AG09319 (cell line): ENCODE measurements at regions not wholly inside any gene's neighbourhood (a gene's known extent, or its start where the extent isn't known, plus 50 kb on each side); places are given as distances from the start of the nearest gene placed in this dataset.

Experiments
- DNase-seq: peaks from one replicate; pipeline ENCODE4 v3.0.0-alpha.2; 2010; ENCODE audit warnings: low read depth; ENCODE audit errors: extremely low read depth
- CTCF ChIP-seq: IDR thresholded peaks from 2 replicates; pipeline ENCODE4 v1.5.1; 2011; ENCODE audit warnings: low read depth, mild to moderate bottlenecking, inconsistent platforms, low read length, moderate library complexity

DNA sequence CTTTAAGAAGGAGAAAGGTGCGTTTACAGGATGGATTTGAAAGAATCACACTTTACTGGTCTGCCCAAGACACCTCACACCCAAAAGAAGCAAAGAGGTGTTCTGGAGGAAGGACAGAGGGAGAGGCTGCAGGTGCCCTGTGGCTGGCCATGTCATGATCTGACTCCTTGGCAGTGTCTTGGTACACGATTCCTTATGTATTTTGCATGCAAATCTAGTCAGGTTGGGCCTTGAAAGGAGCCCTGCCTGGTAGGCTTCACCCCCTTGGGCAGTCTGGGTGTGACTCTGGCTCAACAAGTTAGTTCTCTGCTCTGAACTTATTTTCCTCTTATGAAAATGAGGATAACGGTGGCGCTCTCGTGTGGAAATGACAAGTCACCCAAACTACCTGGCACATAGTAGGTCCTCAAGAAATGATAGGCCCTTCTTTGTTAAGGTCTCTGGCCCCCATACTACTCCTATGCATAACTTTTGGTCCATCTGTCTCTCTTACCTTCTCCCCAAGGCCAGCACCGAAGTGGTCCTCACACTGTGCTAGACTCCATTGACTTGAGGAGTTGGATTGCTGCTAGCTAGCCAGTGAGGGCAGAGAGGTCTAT lies 212.5 kb downstream of the SEMA6A start:
- no peak for TF ChIP-seq CTCF
- no peak for DNase-seq

DNA sequence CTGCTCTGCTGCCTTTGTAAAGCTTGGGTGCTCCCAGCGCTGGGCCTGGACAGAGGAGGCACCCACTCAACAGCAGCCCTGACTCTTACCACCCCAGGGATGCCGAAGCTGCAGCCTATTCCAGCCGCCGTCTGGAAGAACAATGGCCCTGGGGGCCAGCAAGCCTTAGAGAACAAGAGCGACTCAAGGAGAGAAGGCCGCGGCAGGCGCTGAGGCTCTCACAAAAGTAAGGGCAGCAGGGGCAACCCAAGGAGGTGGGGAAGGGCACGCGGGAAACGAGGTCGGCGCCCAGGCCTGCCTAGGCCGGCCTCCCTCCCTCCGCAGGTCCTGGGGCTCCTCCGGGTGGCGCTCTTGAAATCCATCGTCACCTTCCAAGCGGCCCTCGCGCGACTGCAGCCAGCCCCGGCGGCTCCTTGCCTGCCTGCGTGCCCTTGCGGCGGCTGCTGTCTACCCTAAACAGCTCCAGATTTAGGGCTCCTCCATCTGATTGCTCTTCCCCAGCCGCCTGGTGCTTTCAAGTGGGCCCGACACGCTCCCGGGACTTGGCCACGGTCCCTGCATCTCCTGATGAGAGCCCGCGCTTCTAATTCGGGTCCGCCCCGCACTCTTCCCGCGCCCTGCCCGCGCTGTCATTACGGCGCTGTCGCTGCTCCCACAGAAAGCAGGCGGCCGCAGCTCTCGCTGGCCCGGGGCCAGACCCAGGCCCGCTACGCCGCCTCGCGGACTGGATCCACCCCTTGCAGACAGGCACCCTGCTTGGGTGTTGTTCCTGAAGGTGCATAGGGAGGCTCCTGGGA lies 213.3 kb downstream of the SEMA6A start:
- TF ChIP-seq CTCF: peak; percentile 10
- DNase-seq: no peak

DNA sequence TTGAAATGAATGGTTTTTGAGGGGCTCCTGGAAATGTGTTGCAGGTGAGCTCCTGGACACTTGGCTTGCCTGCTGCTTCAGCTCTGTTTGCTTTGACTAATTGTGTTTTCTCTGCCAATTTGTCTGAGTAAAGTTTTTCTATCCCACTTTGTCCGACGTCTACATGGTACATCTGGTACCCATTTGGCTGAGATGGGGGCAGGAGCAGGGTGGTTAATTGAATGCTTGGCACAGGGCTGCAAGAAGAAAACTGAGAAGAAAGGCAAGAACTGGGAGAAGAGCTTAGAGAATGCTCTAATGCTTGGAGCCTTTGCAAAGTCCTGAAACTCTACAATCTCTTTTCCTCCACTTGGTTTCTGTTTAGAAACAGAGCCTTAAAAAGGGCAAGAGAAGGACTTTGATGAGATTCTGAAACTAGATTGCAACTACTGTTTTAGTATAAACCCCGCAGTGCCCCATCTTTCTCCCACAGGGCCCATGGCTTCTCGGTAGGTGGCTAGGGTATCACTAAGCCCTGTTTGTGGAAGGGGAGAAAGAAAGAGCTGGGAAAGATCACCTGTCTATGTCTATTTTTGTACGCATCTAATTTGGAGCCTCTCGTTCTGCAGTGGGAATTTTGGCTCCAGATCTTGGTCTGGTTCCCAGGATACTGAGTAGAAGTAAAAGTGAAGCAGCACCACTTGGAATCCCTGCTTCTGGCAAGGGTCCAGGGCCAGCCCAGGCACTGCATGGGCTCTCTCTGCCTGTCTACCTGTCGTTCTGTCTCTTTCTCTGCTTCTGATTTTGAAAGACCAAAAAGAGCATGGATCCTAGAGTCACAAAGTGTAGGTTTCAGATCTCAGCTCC lies 214.4 kb downstream of the SEMA6A start:
- peak; percentile 19 for DNase-seq
- TF ChIP-seq CTCF: no peak

GRCh38 chr5:116359592-116359991 lies 215.0 kb downstream of the SEMA6A start:
- DNase-seq: no peak
- TF ChIP-seq CTCF: no peak

DNA sequence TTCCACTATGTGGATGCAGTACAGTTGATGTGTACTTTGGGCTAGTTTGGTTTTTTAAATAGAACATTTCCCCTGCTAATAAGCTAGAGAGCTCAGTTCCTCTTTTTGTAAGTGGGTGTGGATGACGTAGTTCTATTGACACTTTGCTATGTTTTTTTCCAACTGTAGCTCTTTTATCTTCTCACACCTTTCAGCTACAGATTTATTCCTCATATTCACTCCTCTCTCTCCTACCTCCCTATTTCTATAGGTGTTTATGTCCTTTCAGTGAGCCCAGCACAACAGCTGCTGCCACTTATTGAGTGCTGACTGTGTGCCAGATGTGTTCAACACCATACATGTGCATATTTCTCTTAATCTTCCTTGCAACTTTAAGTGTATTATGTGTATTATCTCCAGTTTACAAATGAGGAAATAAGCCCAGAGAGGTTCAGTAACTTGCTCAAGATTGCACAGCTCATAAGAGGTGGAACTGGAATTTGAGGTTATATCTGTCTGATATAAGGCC lies 215.7 kb downstream of the SEMA6A start:
- no peak for TF ChIP-seq CTCF

GRCh38 chr5:116358015-116358523 lies 216.6 kb downstream of the SEMA6A start:
- DNase-seq: no peak
- no peak for TF ChIP-seq CTCF

More for the DNA sequence above, 215.7 kb downstream of the SEMA6A start:
- no peak for DNase-seq
